Activated CD8-positive, alpha-beta memory T cell treated with anti-CD3 and anti-CD28 coated beads for 48 hours (primary cell): ENCODE measurements at regions not wholly inside any gene's neighbourhood (a gene's known extent, or its start where the extent isn't known, plus 50 kb on each side); places are given as distances from the start of the nearest gene placed in this dataset.
A peak's percentile ranks its signal among the peaks of the same experiment; 100 is the strongest.
"Not testable (repeated sequence)": the region's sequence is repeated elsewhere in the genome, so short reads cannot be mapped to it uniquely, and the experiment has no call there.

ENCODE experiments used
- DNase-seq, 3 experiments: peaks; one replicate each; pipeline ENCODE4 v3.0.0-alpha.2; 2020; ENCODE audit warnings: low read depth in 2 of 3, low spot score in 2 of 3

GRCh38 chrX:155819966-155820491 lies 61.1 kb upstream of the VAMP7 start:
- peak in 1 of 3 experiments; percentile 10 for DNase-seq

GRCh38 chrX:155819525-155819924 lies 61.6 kb upstream of the VAMP7 start:
- DNase-seq, result no peak

- not testable (repeated sequence) for DNase-seq
Observed at GRCh38 chrX:155814391-155814790, 66.8 kb upstream of the VAMP7 start.

- no peak for DNase-seq
Observed at GRCh38 chrX:155779831-155780230, 101.3 kb upstream of the VAMP7 start.

- DNase-seq, result no peak
Observed at GRCh38 chrX:155778844-155779553, 102.1 kb upstream of the VAMP7 start.

GRCh38 chrX:155774387-155774786 lies 106.8 kb upstream of the VAMP7 start:
- no peak for DNase-seq

GRCh38 chrX:155767876-155768769 lies 113.0 kb upstream of the VAMP7 start:
- no peak for DNase-seq

GRCh38 chrX:155767051-155767875 lies 113.9 kb upstream of the VAMP7 start:
- no peak for DNase-seq

GRCh38 chrX:155766321-155766720 lies 114.8 kb upstream of the VAMP7 start:
- no peak for DNase-seq

GRCh38 chrX:155761185-155761584 lies 120.0 kb upstream of the VAMP7 start:
- DNase-seq, result no peak

GRCh38 chrX:155757046-155757759 lies 123.9 kb upstream of the VAMP7 start:
- DNase-seq, result no peak

GRCh38 chrX:155755706-155756337 lies 125.3 kb upstream of the VAMP7 start:
- DNase-seq, result no peak

- no peak for DNase-seq
Observed at GRCh38 chrX:155751131-155751530, 130.0 kb upstream of the VAMP7 start.

GRCh38 chrX:155747520-155747919 lies 133.6 kb upstream of the VAMP7 start:
- DNase-seq, result no peak

- DNase-seq, result no peak
Observed at GRCh38 chrX:155745792-155746191, 133.0 kb upstream of the TMLHE start.

- DNase-seq, result no peak
Observed at GRCh38 chrX:155744534-155744933, 131.8 kb upstream of the TMLHE start.

- DNase-seq, result not testable (repeated sequence)
Observed at GRCh38 chrX:155728335-155728734, 115.6 kb upstream of the TMLHE start.

- no peak for DNase-seq
Observed at GRCh38 chrX:155718972-155719586, 106.3 kb upstream of the TMLHE start.

- no peak for DNase-seq
Observed at GRCh38 chrX:155715141-155715540, 102.4 kb upstream of the TMLHE start.

- no peak for DNase-seq
Observed at GRCh38 chrX:155695419-155695818, 82.7 kb upstream of the TMLHE start.
